ENCODE measurements at regions not wholly inside any gene's neighbourhood (a gene's known extent, or its start where the extent isn't known, plus 50 kb on each side); places are given as distances from the start of the nearest gene placed in this dataset.

DNA sequence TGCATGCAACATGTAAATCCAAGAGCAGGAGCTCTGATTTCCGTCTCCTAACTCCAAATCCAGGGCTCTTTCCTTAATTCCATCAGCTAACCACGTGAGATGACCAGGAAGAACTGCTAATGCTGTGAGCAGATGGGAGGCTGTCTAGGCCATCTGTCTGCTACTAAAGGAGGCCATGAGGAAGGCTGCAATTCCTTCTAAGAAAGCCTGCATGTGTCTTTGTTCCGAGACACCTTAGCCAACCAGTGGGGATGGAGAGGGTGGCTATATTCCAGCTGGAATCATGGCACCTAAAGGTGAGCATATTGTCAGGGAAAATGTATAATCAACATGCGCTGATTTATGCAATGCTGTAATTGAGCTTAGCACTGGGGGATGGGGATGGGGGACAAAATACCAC, 267.2 kb upstream of the CDH5 start:
- TF ChIP-seq EZH2 (IDR thresholded peaks at IDR 0.05; ENCODE audit: insufficient read depth, low read length) = no peak
- TF ChIP-seq, protein P1, sequence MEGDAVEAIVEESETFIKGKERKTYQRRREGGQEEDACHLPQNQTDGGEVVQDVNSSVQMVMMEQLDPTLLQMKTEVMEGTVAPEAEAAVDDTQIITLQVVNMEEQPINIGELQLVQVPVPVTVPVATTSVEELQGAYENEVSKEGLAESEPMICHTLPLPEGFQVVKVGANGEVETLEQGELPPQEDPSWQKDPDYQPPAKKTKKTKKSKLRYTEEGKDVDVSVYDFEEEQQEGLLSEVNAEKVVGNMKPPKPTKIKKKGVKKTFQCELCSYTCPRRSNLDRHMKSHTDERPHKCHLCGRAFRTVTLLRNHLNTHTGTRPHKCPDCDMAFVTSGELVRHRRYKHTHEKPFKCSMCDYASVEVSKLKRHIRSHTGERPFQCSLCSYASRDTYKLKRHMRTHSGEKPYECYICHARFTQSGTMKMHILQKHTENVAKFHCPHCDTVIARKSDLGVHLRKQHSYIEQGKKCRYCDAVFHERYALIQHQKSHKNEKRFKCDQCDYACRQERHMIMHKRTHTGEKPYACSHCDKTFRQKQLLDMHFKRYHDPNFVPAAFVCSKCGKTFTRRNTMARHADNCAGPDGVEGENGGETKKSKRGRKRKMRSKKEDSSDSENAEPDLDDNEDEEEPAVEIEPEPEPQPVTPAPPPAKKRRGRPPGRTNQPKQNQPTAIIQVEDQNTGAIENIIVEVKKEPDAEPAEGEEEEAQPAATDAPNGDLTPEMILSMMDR (IDR thresholded peaks at IDR 0.05; ENCODE audit: insufficient read depth, low read depth, low read length) = no peak
